ENCODE measurements at regions not wholly inside any gene's neighbourhood (a gene's known extent, or its start where the extent isn't known, plus 50 kb on each side); places are given as distances from the start of the nearest gene placed in this dataset.

DNA sequence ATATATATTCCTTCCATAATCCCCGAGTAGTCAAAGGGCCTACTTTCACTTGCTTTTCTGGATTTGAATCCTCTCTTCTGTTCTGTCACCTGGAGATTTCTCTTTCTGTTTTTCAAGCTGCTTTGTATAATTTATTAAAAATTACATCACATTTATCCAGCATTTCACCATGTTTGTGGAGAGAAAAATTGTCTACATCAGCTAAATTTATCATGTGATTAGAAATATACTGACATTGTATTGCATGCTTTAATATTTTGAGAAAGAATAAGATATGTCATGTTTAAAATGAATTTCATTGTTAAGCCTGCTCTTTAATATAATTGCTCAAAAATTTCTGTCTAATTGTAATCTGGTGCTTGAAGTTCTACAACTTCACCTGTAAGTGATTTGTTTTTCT is 323.1 kb upstream of the DKK2 start:
- Histone ChIP-seq H4K8ac (ENCODE audit: low read depth in 2 of 2, low read length in 2 of 2) (no peak overlapping the region), H3K9me1 (ENCODE audit: insufficient read depth, low read length) (no peaks in the 10 kb centered on the region), H3K36me3 (ENCODE audit: control insufficient read depth, insufficient read depth, low read length) (no peaks in the 10 kb centered on the region), H2BK5ac (ENCODE audit: low read depth, low read length, poor library complexity, severe bottlenecking) (no peak overlapping the region), H3K4me1 (ENCODE audit: control insufficient read depth, insufficient read depth, low read length) (no peaks in the 10 kb centered on the region), H2BK120ac (ENCODE audit: low read depth, low read length) (no peak overlapping the region), H2AK5ac (ENCODE audit: low read depth, low read length) (no peak overlapping the region), H3K18ac (ENCODE audit: low read depth, low read length) (no peak overlapping the region), H3K9ac (ENCODE audit: low read depth, low read length) (no peak overlapping the region), H3K56ac (ENCODE audit: extremely low read depth, insufficient read depth, low read length) (no peak overlapping the region), H3K4me3 (ENCODE audit: insufficient read depth, low read depth, low read length) (no peak overlapping the region), H2AFZ (replicated peaks; ENCODE audit: low read length, poor library complexity) (no peak overlapping the region), H3K9me3 (ENCODE audit: control insufficient read depth, insufficient read depth, low read length) (no peaks in the 10 kb centered on the region), H2BK15ac (ENCODE audit: low read depth, low read length) (no peak overlapping the region), H2BK20ac (ENCODE audit: low read depth, low read length) (no peak overlapping the region), H3K4me2 (ENCODE audit: low read depth, low read length) (no peak overlapping the region), H4K20me1 (ENCODE audit: insufficient read depth, low read length) (no peaks in the 10 kb centered on the region), H4K91ac (ENCODE audit: insufficient read depth, low read depth, low read length) (no peak overlapping the region), H4K5ac (ENCODE audit: low read depth, low read length) (no peak overlapping the region), H3K23ac (ENCODE audit: low read depth, low read length) (no peak overlapping the region), H3K4ac (ENCODE audit: low read depth, low read length) (no peak overlapping the region), H3K27ac (ENCODE audit: insufficient read depth, low read length) (no peak overlapping the region), H3K14ac (replicated peaks; ENCODE audit: low read depth, low read length) (no peak overlapping the region), H3K79me1 (ENCODE audit: low read depth in 1 of 2, low read length in 2 of 2) (no peaks in the 10 kb centered on the region), H3K27me3 (ENCODE audit: control insufficient read depth, insufficient read depth, low read length) (no peaks in the 10 kb centered on the region), H2AK9ac (replicated peaks; ENCODE audit: low read depth, low read length, poor library complexity) (no peak overlapping the region)
- DNase-seq (no peak), ATAC-seq (ENCODE audit: low read depth) (no peak)
- dilution Hi-C loops (cut with HindIII; ENCODE audit: low sequenced_read_pairs, unreplicated experiment) (no loop called here), intact Hi-C loops (cut with micrococcal nuclease) (no loop called here), in situ Hi-C loops (cut with MboI; ENCODE audit: low sequenced_read_pairs) (no loop called here)
- TF ChIP-seq MAFK (IDR thresholded peaks at IDR 0.05; ENCODE audit: low read depth, low read length), result peak; percentile 90
- TF ChIP-seq CEBPB (IDR thresholded peaks at IDR 0.05; ENCODE audit: low read depth, low read length), result no peak
- WGBS, 2 experiments (ENCODE audit: extremely low coverage in 2 of 2, insufficient read length in 1 of 2), result no CpG with 5 or more reads among the region's 1 CpG
- ChIA-PET CTCF (no interaction called here), POLR2A (ENCODE audit: unreplicated experiment) (no interaction called here)
- no TSS peak for BruUV-seq (replicated peaks)
